Suprapubic skin (tissue), 4 donors: ENCODE measurements at regions not wholly inside any gene's neighbourhood (a gene's known extent, or its start where the extent isn't known, plus 50 kb on each side); places are given as distances from the start of the nearest gene placed in this dataset.

ENCODE experiments used
- DNase-seq, 2 donors: peaks; one replicate each; pipeline ENCODE4 v3.0.0-alpha.2; 2019; ENCODE audit warnings: low spot score in 2 of 2
- H3K27ac ChIP-seq: fragments of 200-600 bp; sonication (generic); one replicate; pipeline ENCODE4 v1.5.1; 2019
- H3K27me3 ChIP-seq: fragments of 200-600 bp; sonication (generic); one replicate; pipeline ENCODE4 v1.5.1; 2019
- H3K36me3 ChIP-seq: fragments of 200-600 bp; sonication (generic); one replicate; pipeline ENCODE4 v1.5.1; 2019
- H3K4me1 ChIP-seq: fragments of 200-600 bp; sonication (generic); one replicate; pipeline ENCODE4 v1.5.1; 2019
- H3K4me3 ChIP-seq: fragments of 200-600 bp; sonication (generic); one replicate; pipeline ENCODE4 v1.5.1; 2019; ENCODE audit warnings: mild to moderate bottlenecking
- H3K9me3 ChIP-seq: fragments of 200-600 bp; sonication (generic); one replicate; pipeline ENCODE4 v1.5.1; 2019
- POLR2A ChIP-seq, 2 donors: fragments of 450-650 bp; IDR thresholded peaks; one replicate each; pipeline ENCODE4 v1.6.1; 2017; ENCODE audit warnings: antibody characterized with exemption in 2 of 2, mild to moderate bottlenecking in 2 of 2, moderate library complexity in 2 of 2
- POLR2AphosphoS5 ChIP-seq, 3 donors: sonication (generic); formaldehyde crosslinking; IDR thresholded peaks; one replicate each; pipeline ENCODE4 v1.6.1; 2017; ENCODE audit warnings: antibody characterized with exemption in 3 of 3
- WGBS: methylation state at CpG from one replicate; pipeline ENCODE4 v1.1.5; 2018; 5-methylcytosine and 5-hydroxymethylcytosine counted together

DNA sequence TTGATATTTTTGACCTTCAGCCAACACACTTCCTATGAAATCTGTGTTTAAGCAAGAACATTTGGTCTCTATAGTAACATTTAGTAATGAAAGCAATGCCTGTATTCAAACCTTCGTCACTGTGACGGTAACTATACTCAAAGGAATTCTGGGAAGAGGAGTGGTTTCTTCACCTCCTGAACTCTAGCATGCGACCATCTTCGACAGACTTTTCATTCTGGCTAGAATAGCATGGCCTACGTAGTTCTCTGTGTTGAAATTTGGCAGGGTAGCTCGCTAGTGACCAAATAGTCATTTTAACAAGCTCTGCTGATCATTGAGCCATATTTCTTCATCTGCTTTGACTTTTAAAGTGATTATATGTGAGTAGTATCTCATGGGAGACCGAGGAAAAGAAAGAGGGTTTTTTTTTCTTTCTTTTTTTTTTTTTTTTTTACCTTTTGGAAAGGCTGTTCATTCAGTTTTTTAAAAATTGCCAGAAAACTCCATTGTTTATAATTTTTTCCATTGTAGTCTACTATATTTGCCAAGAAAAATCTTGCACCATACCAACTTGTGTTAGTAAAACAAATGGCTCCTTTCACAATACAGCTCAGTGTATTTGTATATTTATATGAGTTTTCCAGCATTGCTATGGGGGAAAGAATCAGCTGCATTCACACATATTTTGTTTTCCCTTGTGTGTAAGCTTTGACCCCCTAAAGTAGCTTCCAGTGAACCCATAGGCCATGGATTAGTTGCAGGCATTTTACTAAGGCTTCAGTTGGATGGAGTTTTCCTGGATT lies 166.8 kb downstream of the NNT start:
- H3K27me3 ChIP-seq, result no peaks in the 10 kb centered on the region
- no peak for TF ChIP-seq POLR2A (IDR thresholded peaks at IDR 0.05)
- TF ChIP-seq POLR2AphosphoS5 (IDR thresholded peaks at IDR 0.05), result peak in 2 of 3 donors; percentile 20 to 83
- peaks cover 10% of the 10 kb centered on the region for H3K4me1 ChIP-seq
- H3K9me3 ChIP-seq, result no peaks in the 10 kb centered on the region
- no peaks in the 10 kb centered on the region for H3K36me3 ChIP-seq
- H3K27ac ChIP-seq, result no peak overlapping the region
- DNase-seq, result no peak
- no peak overlapping the region for H3K4me3 ChIP-seq
- 47% methylated on average over 7 of the region's 7 CpGs for WGBS
